Testis (tissue), 2 donors: ENCODE measurements at regions not wholly inside any gene's neighbourhood (a gene's known extent, or its start where the extent isn't known, plus 50 kb on each side); places are given as distances from the start of the nearest gene placed in this dataset.

Experiments used
- DNase-seq: peaks from one replicate; pipeline ENCODE4 v3.0.0-alpha.2; 2019
- H3K27ac ChIP-seq, 2 donors: fragments of 200-600 bp; sonication (generic); one replicate each; pipeline ENCODE4 v1.5.1; 2019
- H3K27me3 ChIP-seq: fragments of 200-600 bp; sonication (generic); one replicate; pipeline ENCODE4 v1.5.1; 2019
- H3K36me3 ChIP-seq: fragments of 200-600 bp; sonication (generic); one replicate; pipeline ENCODE4 v1.5.1; 2017; ENCODE audit warnings: low read depth; ENCODE audit errors: missing control alignments
- H3K4me1 ChIP-seq: fragments of 200-600 bp; sonication (generic); one replicate; pipeline ENCODE4 v1.5.1; 2019
- H3K4me3 ChIP-seq, 2 donors: fragments of 200-600 bp; sonication (generic); one replicate each; pipeline ENCODE4 v1.5.1; 2017 to 2019
- H3K9me3 ChIP-seq: fragments of 200-600 bp; sonication (generic); one replicate; pipeline ENCODE4 v1.5.1; 2017
- CTCF ChIP-seq, 3 experiments: fragments of 450-650 bp in 2 of 3; fragments of 200-600 bp in 1 of 3; sonication (generic) in 1 of 3; IDR thresholded peaks; one replicate each; pipeline ENCODE4 v1.5.1; 2016 to 2019; ENCODE audit warnings: antibody characterized with exemption in 3 of 3, mild to moderate bottlenecking in 2 of 3, moderate library complexity in 1 of 3
- POLR2A ChIP-seq: fragments of 450-650 bp; IDR thresholded peaks from one replicate; pipeline ENCODE4 v1.6.1; 2017; ENCODE audit warnings: antibody characterized with exemption, mild to moderate bottlenecking, moderate library complexity
- WGBS, 2 donors: methylation state at CpG; one replicate each; pipeline ENCODE4 v1.1.5; 2018; 5-methylcytosine and 5-hydroxymethylcytosine counted together
- intact Hi-C: fragments of 100-400 bp; cut with DNase I; formaldehyde crosslinking; loops from one replicate; pipeline ENCODE4 v1.15.1; 2023; ENCODE audit warnings: low total_unique reads

- Histone ChIP-seq H3K4me3 (no peak overlapping the region), H3K9me3 (no peaks in the 10 kb centered on the region), H3K27me3 (no peaks in the 10 kb centered on the region), H3K27ac (no peak overlapping the region), H3K4me1 (no peaks in the 10 kb centered on the region), H3K36me3 (no peaks in the 10 kb centered on the region)
- no peak for DNase-seq
- TF ChIP-seq POLR2A = no peak
- no peak for TF ChIP-seq CTCF (IDR thresholded peaks at IDR 0.05)
- intact Hi-C loops = no loop called here
- WGBS, 2 donors = 66 to 76% methylated on average over 1 of the region's 1 CpG
Observed at GRCh38 chr3:159221335-159221734, 419.5 kb downstream of the MFSD1 start.

- 56 to 64% methylated on average over 5 of the region's 5 CpGs for WGBS, 2 donors
- no peaks in the 10 kb centered on the region for H3K9me3 ChIP-seq
Observed at GRCh38 chr3:159229116-159229680, 427.3 kb downstream of the MFSD1 start.

GRCh38 chr3:159232966-159233365, 431.1 kb downstream of the MFSD1 start:
- 82 to 89% methylated on average over 4 of the region's 4 CpGs for WGBS, 2 donors
- Histone ChIP-seq H3K4me3 (no peak overlapping the region), H3K27me3 (no peaks in the 10 kb centered on the region), H3K36me3 (no peaks in the 10 kb centered on the region), H3K27ac (no peak overlapping the region), H3K9me3 (no peaks in the 10 kb centered on the region), H3K4me1 (no peaks in the 10 kb centered on the region)
- intact Hi-C loops = no loop called here
- DNase-seq = no peak
- no peak for TF ChIP-seq CTCF (IDR thresholded peaks at IDR 0.05)
- no peak for TF ChIP-seq POLR2A

More at GRCh38 chr3:159229116-159229680, 427.3 kb downstream of the MFSD1 start:
- Histone ChIP-seq H3K27ac (no peak overlapping the region), H3K4me3 (no peak overlapping the region), H3K36me3 (no peaks in the 10 kb centered on the region), H3K27me3 (no peaks in the 10 kb centered on the region), H3K4me1 (no peaks in the 10 kb centered on the region)
- no peak for DNase-seq
- intact Hi-C loops = no loop called here
- TF ChIP-seq CTCF (IDR thresholded peaks at IDR 0.05) (no peak), POLR2A (no peak)

GRCh38 chr3:159233734-159234133, 431.9 kb downstream of the MFSD1 start:
- H3K27me3 ChIP-seq = no peaks in the 10 kb centered on the region
- no peak overlapping the region for H3K27ac ChIP-seq
- TF ChIP-seq POLR2A = no peak
- no peak for TF ChIP-seq CTCF (IDR thresholded peaks at IDR 0.05)
- no peaks in the 10 kb centered on the region for H3K9me3 ChIP-seq
- H3K36me3 ChIP-seq = no peaks in the 10 kb centered on the region
- DNase-seq = no peak
- intact Hi-C loops = no loop called here
- 69 to 84% methylated on average over 2 of the region's 2 CpGs for WGBS, 2 donors
- H3K4me3 ChIP-seq = no peak overlapping the region
- H3K4me1 ChIP-seq = no peaks in the 10 kb centered on the region

GRCh38 chr3:159234306-159234705, 432.5 kb downstream of the MFSD1 start:
- no peaks in the 10 kb centered on the region for H3K4me1 ChIP-seq
- no peak for TF ChIP-seq POLR2A
- TF ChIP-seq CTCF (IDR thresholded peaks at IDR 0.05) = no peak
- no peak for DNase-seq
- intact Hi-C loops = no loop called here
- H3K9me3 ChIP-seq = no peaks in the 10 kb centered on the region
- no peaks in the 10 kb centered on the region for H3K36me3 ChIP-seq
- WGBS, 2 donors = 33 to 47% methylated on average over 2 to 3 of the region's 3 CpGs
- H3K27ac ChIP-seq = no peak overlapping the region
- no peak overlapping the region for H3K4me3 ChIP-seq
- no peaks in the 10 kb centered on the region for H3K27me3 ChIP-seq
